H7 (cell line): ENCODE measurements at regions not wholly inside any gene's neighbourhood (a gene's known extent, or its start where the extent isn't known, plus 50 kb on each side); places are given as distances from the start of the nearest gene placed in this dataset.
"Not testable (repeated sequence)": the region's sequence is repeated elsewhere in the genome, so short reads cannot be mapped to it uniquely, and the experiment has no call there.

Source experiments
- DNase-seq: peaks from one replicate; pipeline ENCODE4 v3.0.0; 2012
- H3K27me3 ChIP-seq: 2 replicates; pipeline ENCODE4 v1.6.0; 2011; ENCODE audit warnings: mild to moderate bottlenecking, low read length; ENCODE audit not compliant: control insufficient read depth, insufficient read depth
- H3K36me3 ChIP-seq: replicated peaks from 2 replicates; pipeline ENCODE4 v1.5.1; 2011; ENCODE audit warnings: low read length; ENCODE audit not compliant: control insufficient read depth, insufficient read depth
- H3K4me3 ChIP-seq: 2 replicates; pipeline ENCODE4 v1.5.1; 2011; ENCODE audit warnings: low read depth, mild to moderate bottlenecking, control low read depth, low read length, moderate library complexity; ENCODE audit not compliant: insufficient read depth

GRCh38 chr16:7919782-7920181 lies 587.1 kb downstream of the RBFOX1 start:
- no peaks in the 10 kb centered on the region for H3K36me3 ChIP-seq
- no peak overlapping the region for H3K4me3 ChIP-seq
- DNase-seq, result no peak
- no peaks in the 10 kb centered on the region for H3K27me3 ChIP-seq

GRCh38 chr16:7914748-7915147 lies 582.1 kb downstream of the RBFOX1 start:
- no peak overlapping the region for H3K4me3 ChIP-seq
- no peaks in the 10 kb centered on the region for H3K36me3 ChIP-seq
- no peak for DNase-seq
- H3K27me3 ChIP-seq, result no peaks in the 10 kb centered on the region

GRCh38 chr16:7912132-7912531 lies 579.5 kb downstream of the RBFOX1 start:
- DNase-seq, result no peak
- Histone ChIP-seq H3K36me3 (no peaks in the 10 kb centered on the region), H3K27me3 (no peaks in the 10 kb centered on the region), H3K4me3 (no peak overlapping the region)

- Histone ChIP-seq H3K36me3 (no peaks in the 10 kb centered on the region), H3K27me3 (no peaks in the 10 kb centered on the region), H3K4me3 (no peak overlapping the region)
- no peak for DNase-seq
Observed at GRCh38 chr16:7910116-7910515, 577.5 kb downstream of the RBFOX1 start.

GRCh38 chr16:7888411-7888810 lies 555.8 kb downstream of the RBFOX1 start:
- H3K4me3 ChIP-seq, result no peak overlapping the region
- H3K36me3 ChIP-seq, result no peaks in the 10 kb centered on the region
- no peak for DNase-seq
- no peaks in the 10 kb centered on the region for H3K27me3 ChIP-seq

GRCh38 chr16:7887316-7887715 lies 554.7 kb downstream of the RBFOX1 start:
- H3K27me3 ChIP-seq, result no peaks in the 10 kb centered on the region
- DNase-seq, result no peak
- H3K4me3 ChIP-seq, result no peak overlapping the region
- no peaks in the 10 kb centered on the region for H3K36me3 ChIP-seq

- Histone ChIP-seq H3K27me3 (no peaks in the 10 kb centered on the region), H3K36me3 (no peaks in the 10 kb centered on the region), H3K4me3 (no peak overlapping the region)
- no peak for DNase-seq
Observed at GRCh38 chr16:7871979-7872378, 539.3 kb downstream of the RBFOX1 start.

- Histone ChIP-seq H3K36me3 (no peaks in the 10 kb centered on the region), H3K4me3 (no peak overlapping the region), H3K27me3 (no peaks in the 10 kb centered on the region)
- no peak for DNase-seq
Observed at GRCh38 chr16:7871371-7871770, 538.7 kb downstream of the RBFOX1 start.

- Histone ChIP-seq H3K36me3 (no peaks in the 10 kb centered on the region), H3K4me3 (no peak overlapping the region), H3K27me3 (no peaks in the 10 kb centered on the region)
- DNase-seq, result no peak
Observed at GRCh38 chr16:7867831-7868230, 535.2 kb downstream of the RBFOX1 start.

- Histone ChIP-seq H3K4me3 (no peak overlapping the region), H3K36me3 (no peaks in the 10 kb centered on the region), H3K27me3 (no peaks in the 10 kb centered on the region)
- DNase-seq, result no peak
Observed at GRCh38 chr16:7866144-7866543, 533.5 kb downstream of the RBFOX1 start.

GRCh38 chr16:7865393-7865792 lies 532.7 kb downstream of the RBFOX1 start:
- H3K27me3 ChIP-seq, H3K4me3 ChIP-seq, H3K36me3 ChIP-seq, DNase-seq: not testable (repeated sequence)

GRCh38 chr16:7861891-7862582 lies 529.4 kb downstream of the RBFOX1 start:
- Histone ChIP-seq H3K36me3 (no peaks in the 10 kb centered on the region), H3K4me3 (no peak overlapping the region), H3K27me3 (no peaks in the 10 kb centered on the region)
- DNase-seq, result no peak

- no peaks in the 10 kb centered on the region for H3K36me3 ChIP-seq
- H3K27me3 ChIP-seq, result no peaks in the 10 kb centered on the region
- DNase-seq, result no peak
- no peak overlapping the region for H3K4me3 ChIP-seq
Observed at GRCh38 chr16:7853197-7853596, 520.6 kb downstream of the RBFOX1 start.

- Histone ChIP-seq H3K36me3 (no peaks in the 10 kb centered on the region), H3K4me3 (no peak overlapping the region), H3K27me3 (no peaks in the 10 kb centered on the region)
- DNase-seq, result no peak
Observed at GRCh38 chr16:7849841-7850240, 517.2 kb downstream of the RBFOX1 start.

- Histone ChIP-seq H3K4me3 (no peak overlapping the region), H3K27me3 (no peaks in the 10 kb centered on the region), H3K36me3 (no peaks in the 10 kb centered on the region)
- no peak for DNase-seq
Observed at GRCh38 chr16:7843261-7843660, 510.6 kb downstream of the RBFOX1 start.

- no peak for DNase-seq
- Histone ChIP-seq H3K4me3 (no peak overlapping the region), H3K36me3 (no peaks in the 10 kb centered on the region), H3K27me3 (no peaks in the 10 kb centered on the region)
Observed at GRCh38 chr16:7839568-7839967, 506.9 kb downstream of the RBFOX1 start.
